ENCODE measurements at regions not wholly inside any gene's neighbourhood (a gene's known extent, or its start where the extent isn't known, plus 50 kb on each side); places are given as distances from the start of the nearest gene placed in this dataset.

GRCh38 chr5:96197347-96197746 lies 235.7 kb upstream of the ELL2 start:
- TF ChIP-seq, protein P1, sequence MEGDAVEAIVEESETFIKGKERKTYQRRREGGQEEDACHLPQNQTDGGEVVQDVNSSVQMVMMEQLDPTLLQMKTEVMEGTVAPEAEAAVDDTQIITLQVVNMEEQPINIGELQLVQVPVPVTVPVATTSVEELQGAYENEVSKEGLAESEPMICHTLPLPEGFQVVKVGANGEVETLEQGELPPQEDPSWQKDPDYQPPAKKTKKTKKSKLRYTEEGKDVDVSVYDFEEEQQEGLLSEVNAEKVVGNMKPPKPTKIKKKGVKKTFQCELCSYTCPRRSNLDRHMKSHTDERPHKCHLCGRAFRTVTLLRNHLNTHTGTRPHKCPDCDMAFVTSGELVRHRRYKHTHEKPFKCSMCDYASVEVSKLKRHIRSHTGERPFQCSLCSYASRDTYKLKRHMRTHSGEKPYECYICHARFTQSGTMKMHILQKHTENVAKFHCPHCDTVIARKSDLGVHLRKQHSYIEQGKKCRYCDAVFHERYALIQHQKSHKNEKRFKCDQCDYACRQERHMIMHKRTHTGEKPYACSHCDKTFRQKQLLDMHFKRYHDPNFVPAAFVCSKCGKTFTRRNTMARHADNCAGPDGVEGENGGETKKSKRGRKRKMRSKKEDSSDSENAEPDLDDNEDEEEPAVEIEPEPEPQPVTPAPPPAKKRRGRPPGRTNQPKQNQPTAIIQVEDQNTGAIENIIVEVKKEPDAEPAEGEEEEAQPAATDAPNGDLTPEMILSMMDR (IDR thresholded peaks at IDR 0.05) = no peak
- no peak for TF ChIP-seq POLR2AphosphoS5 (IDR thresholded peaks at IDR 0.05)
